Astrocyte (in vitro differentiated cells and primary cell): ENCODE measurements at regions not wholly inside any gene's neighbourhood (a gene's known extent, or its start where the extent isn't known, plus 50 kb on each side); places are given as distances from the start of the nearest gene placed in this dataset.

Experiments used
- EZH2 ChIP-seq: IDR thresholded peaks from 2 replicates; pipeline ENCODE4 v1.6.1; 2012; ENCODE audit warnings: mild to moderate bottlenecking, low read length, inconsistent platforms; ENCODE audit not compliant: insufficient read depth
- TF ChIP-seq, protein P1 (sequence below): IDR thresholded peaks from 2 replicates; pipeline ENCODE4 v1.5.1; 2011; ENCODE audit warnings: low read depth, mild to moderate bottlenecking, inconsistent platforms, low read length, moderate library complexity; ENCODE audit not compliant: insufficient read depth

DNA sequence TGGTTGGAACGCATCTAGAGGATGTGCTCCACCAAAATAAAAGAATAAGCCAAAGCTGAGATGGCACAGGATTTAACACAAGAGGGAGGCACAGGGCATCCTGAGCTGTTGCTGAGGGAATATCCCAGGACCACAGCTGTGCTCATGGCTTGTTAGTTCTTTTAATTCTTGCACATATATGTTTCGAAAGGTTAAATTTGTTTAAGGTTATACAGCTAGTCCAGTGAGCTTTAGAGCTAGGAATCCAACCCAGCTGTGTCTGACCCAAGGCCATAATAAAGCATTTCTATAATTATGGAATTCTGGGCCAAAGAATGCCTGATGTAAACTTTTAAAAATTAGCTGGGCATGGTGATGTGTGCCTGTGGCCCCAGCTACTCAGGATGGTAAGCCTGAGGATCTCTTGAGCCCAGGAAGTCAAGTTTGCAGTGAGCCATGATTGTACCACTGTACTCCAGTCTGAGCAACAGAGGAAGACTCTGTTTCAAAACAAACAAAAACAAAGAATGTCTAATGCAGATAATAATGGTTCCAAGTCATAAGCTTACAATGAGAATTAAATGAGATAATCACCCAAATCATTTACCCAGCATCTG is 66.4 kb upstream of the CCBE1 start:
- TF ChIP-seq, protein P1, sequence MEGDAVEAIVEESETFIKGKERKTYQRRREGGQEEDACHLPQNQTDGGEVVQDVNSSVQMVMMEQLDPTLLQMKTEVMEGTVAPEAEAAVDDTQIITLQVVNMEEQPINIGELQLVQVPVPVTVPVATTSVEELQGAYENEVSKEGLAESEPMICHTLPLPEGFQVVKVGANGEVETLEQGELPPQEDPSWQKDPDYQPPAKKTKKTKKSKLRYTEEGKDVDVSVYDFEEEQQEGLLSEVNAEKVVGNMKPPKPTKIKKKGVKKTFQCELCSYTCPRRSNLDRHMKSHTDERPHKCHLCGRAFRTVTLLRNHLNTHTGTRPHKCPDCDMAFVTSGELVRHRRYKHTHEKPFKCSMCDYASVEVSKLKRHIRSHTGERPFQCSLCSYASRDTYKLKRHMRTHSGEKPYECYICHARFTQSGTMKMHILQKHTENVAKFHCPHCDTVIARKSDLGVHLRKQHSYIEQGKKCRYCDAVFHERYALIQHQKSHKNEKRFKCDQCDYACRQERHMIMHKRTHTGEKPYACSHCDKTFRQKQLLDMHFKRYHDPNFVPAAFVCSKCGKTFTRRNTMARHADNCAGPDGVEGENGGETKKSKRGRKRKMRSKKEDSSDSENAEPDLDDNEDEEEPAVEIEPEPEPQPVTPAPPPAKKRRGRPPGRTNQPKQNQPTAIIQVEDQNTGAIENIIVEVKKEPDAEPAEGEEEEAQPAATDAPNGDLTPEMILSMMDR: no peak
- no peak for TF ChIP-seq EZH2
